Natural killer cell (primary cell): ENCODE measurements at regions not wholly inside any gene's neighbourhood (a gene's known extent, or its start where the extent isn't known, plus 50 kb on each side); places are given as distances from the start of the nearest gene placed in this dataset.
"Not testable (repeated sequence)": the region's sequence is repeated elsewhere in the genome, so short reads cannot be mapped to it uniquely, and the experiment has no call there.

ENCODE experiments used
- ATAC-seq, 3 donors: fragments of 150-1000 bp in 2 of 3; fragments of 200-7000 bp in 1 of 3; cut with Tn5 transposase; 1 replicate in 1 of 3; 2 replicates in 2 of 3; pipeline ENCODE4 v1.10.0; 2021; ENCODE audit warnings: mild to moderate bottlenecking in 2 of 3, moderate library complexity in 2 of 3
- DNase-seq, 2 donors: peaks; one replicate each; pipeline versions ENCODE4 v3.0.0 to v3.0.0-alpha.2; 2013 to 2021; ENCODE audit warnings: mixed read lengths in 1 of 2
- H3K27ac ChIP-seq: one replicate; pipeline ENCODE4 v1.5.1; 2013; ENCODE audit warnings: mild to moderate bottlenecking, low read length
- H3K27me3 ChIP-seq: one replicate; pipeline ENCODE4 v1.6.1; 2013; ENCODE audit warnings: low read length; ENCODE audit not compliant: control insufficient read depth, insufficient read depth
- H3K36me3 ChIP-seq: one replicate; pipeline ENCODE4 v1.6.1; 2013; ENCODE audit warnings: low read length; ENCODE audit not compliant: control insufficient read depth, insufficient read depth
- H3K4me1 ChIP-seq: one replicate; pipeline ENCODE4 v1.6.1; 2013; ENCODE audit warnings: low read length; ENCODE audit not compliant: control insufficient read depth, insufficient read depth
- H3K4me3 ChIP-seq: one replicate; pipeline ENCODE4 v1.5.1; 2013; ENCODE audit warnings: low read length
- H3K9me3 ChIP-seq: one replicate; pipeline ENCODE4 v1.6.1; 2013; ENCODE audit warnings: low read length; ENCODE audit not compliant: control insufficient read depth, insufficient read depth
- H3K27ac Mint-ChIP-seq, 2 donors: one replicate each; pipeline ENCODE4 v1.8.0; 2022; ENCODE audit warnings: mild to moderate bottlenecking in 2 of 2, mixed read lengths in 2 of 2, moderate library complexity in 1 of 2
- H3K27me3 Mint-ChIP-seq, 2 donors: one replicate each; pipeline ENCODE4 v1.8.0; 2022; ENCODE audit warnings: low read depth in 2 of 2, mixed read lengths in 2 of 2
- H3K36me3 Mint-ChIP-seq: one replicate; pipeline ENCODE4 v1.8.0; 2022; ENCODE audit warnings: mixed read lengths
- H3K4me1 Mint-ChIP-seq, 2 donors: one replicate each; pipeline ENCODE4 v1.8.0; 2022; ENCODE audit warnings: mixed read lengths in 2 of 2
- H3K4me3 Mint-ChIP-seq: one replicate; pipeline ENCODE4 v1.8.0; 2022; ENCODE audit warnings: mild to moderate bottlenecking, moderate library complexity, mixed read lengths
- H3K9me3 Mint-ChIP-seq, 2 donors: one replicate each; pipeline ENCODE4 v1.8.0; 2022; ENCODE audit warnings: mixed read lengths in 2 of 2
- CTCF ChIP-seq: fragments of 200-600 bp; IDR thresholded peaks from one replicate; pipeline ENCODE4 v1.8.0; 2022; ENCODE audit warnings: antibody characterized with exemption
- WGBS: methylation state at CpG from one replicate; pipeline ENCODE4 v1.1.7; 2013; ENCODE audit warnings: missing lambda C conversion rate; ENCODE audit not compliant: insufficient coverage; 5-methylcytosine and 5-hydroxymethylcytosine counted together
- intact Hi-C: fragments of 100-400 bp; cut with micrococcal nuclease; formaldehyde crosslinking; loops from one replicate; pipeline ENCODE4 v1.14.2; 2022

GRCh38 chr9:6101725-6102124 lies 86.3 kb upstream of the RANBP6 start:
- DNase-seq, H3K4me1 Mint-ChIP-seq, H3K4me3 Mint-ChIP-seq, H3K9me3 ChIP-seq, H3K9me3 Mint-ChIP-seq, H3K36me3 ChIP-seq, H3K36me3 Mint-ChIP-seq, H3K4me1 ChIP-seq, H3K27me3 ChIP-seq, H3K27me3 Mint-ChIP-seq, H3K27ac ChIP-seq, intact Hi-C loops, H3K27ac Mint-ChIP-seq, ATAC-seq, H3K4me3 ChIP-seq: not testable (repeated sequence)
- 81% methylated on average over 1 of the region's 1 CpG for WGBS

- H3K36me3 Mint-ChIP-seq, H3K4me3 Mint-ChIP-seq, H3K9me3 Mint-ChIP-seq, H3K27me3 ChIP-seq, H3K27ac ChIP-seq, H3K4me1 ChIP-seq, H3K27ac Mint-ChIP-seq, ATAC-seq, H3K4me1 Mint-ChIP-seq, H3K27me3 Mint-ChIP-seq, intact Hi-C loops, H3K9me3 ChIP-seq, DNase-seq, H3K4me3 ChIP-seq, H3K36me3 ChIP-seq: not testable (repeated sequence)
These were observed 83.9 kb upstream of the RANBP6 start for GRCh38 chr9:6099346-6099745.

GRCh38 chr9:6098431-6098830 lies 83.0 kb upstream of the RANBP6 start:
- no peak for TF ChIP-seq CTCF

GRCh38 chr9:6096821-6097220 lies 81.4 kb upstream of the RANBP6 start:
- no peak overlapping the region for H3K27ac ChIP-seq
- no peak overlapping the region for H3K27ac Mint-ChIP-seq
- H3K4me3 Mint-ChIP-seq: no peak overlapping the region
- H3K27me3 Mint-ChIP-seq: peaks cover 15 to 26% of the 10 kb centered on the region in 2 donors
- TF ChIP-seq CTCF: no peak
- ATAC-seq (no peak), DNase-seq (no peak)
- H3K9me3 Mint-ChIP-seq: no peaks in the 10 kb centered on the region
- no peaks in the 10 kb centered on the region for H3K36me3 Mint-ChIP-seq
- intact Hi-C loops: no loop called here
- no peaks in the 10 kb centered on the region for H3K4me1 ChIP-seq
- H3K9me3 ChIP-seq: no peaks in the 10 kb centered on the region
- H3K4me1 Mint-ChIP-seq: no peaks in the 10 kb centered on the region
- no peaks in the 10 kb centered on the region for H3K27me3 ChIP-seq
- 78% methylated on average over 3 of the region's 3 CpGs for WGBS
- H3K36me3 ChIP-seq: no peaks in the 10 kb centered on the region
- H3K4me3 ChIP-seq: no peak overlapping the region

More at GRCh38 chr9:6098431-6098830, 83.0 kb upstream of the RANBP6 start:
- no peaks in the 10 kb centered on the region for H3K9me3 ChIP-seq
- H3K4me1 ChIP-seq: no peaks in the 10 kb centered on the region
- no peaks in the 10 kb centered on the region for H3K9me3 Mint-ChIP-seq
- H3K36me3 Mint-ChIP-seq: no peaks in the 10 kb centered on the region
- H3K4me3 Mint-ChIP-seq: no peak overlapping the region
- H3K27ac Mint-ChIP-seq: no peak overlapping the region
- no peak overlapping the region for H3K4me3 ChIP-seq
- H3K4me1 Mint-ChIP-seq: no peaks in the 10 kb centered on the region
- DNase-seq: no peak
- no peaks in the 10 kb centered on the region for H3K36me3 ChIP-seq
- no peak for ATAC-seq
- peaks cover 11 to 14% of the 10 kb centered on the region in 2 donors for H3K27me3 Mint-ChIP-seq
- no peak overlapping the region for H3K27ac ChIP-seq
- intact Hi-C loops: no loop called here
- no peaks in the 10 kb centered on the region for H3K27me3 ChIP-seq
- WGBS: 94% methylated on average over 1 of the region's 1 CpG
